ENCODE measurements at regions not wholly inside any gene's neighbourhood (a gene's known extent, or its start where the extent isn't known, plus 50 kb on each side); places are given as distances from the start of the nearest gene placed in this dataset.
"Not testable (repeated sequence)": the region's sequence is repeated elsewhere in the genome, so short reads cannot be mapped to it uniquely, and the experiment has no call there.

DNA sequence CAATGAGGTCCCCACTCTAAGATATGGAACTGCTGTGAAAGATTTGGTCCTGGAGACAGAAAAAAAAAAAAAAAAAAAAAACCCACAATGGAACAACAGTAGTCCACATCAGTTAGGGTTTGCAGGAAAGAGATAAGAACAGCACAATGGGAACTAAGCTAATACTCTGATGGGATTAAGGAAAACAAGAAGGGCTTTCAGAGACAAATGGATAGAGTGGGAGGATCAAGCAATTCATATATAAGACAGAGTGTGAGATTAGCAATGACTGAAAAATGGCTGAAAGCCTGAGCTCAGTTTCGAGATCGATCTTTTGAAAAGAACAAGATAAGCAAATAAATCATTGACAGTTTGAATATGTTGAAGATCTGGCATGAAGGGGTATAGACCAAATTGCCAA, 188.4 kb upstream of the TRPC5 start:
- ATAC-seq (replicated peaks) (no peak), DNase-seq (no peak)
- H3K27ac Mint-ChIP-seq = no peak overlapping the region
- no peaks in the 10 kb centered on the region for H3K4me1 Mint-ChIP-seq
- no peak overlapping the region for H3K4me3 Mint-ChIP-seq
- no peaks in the 10 kb centered on the region for H3K27me3 Mint-ChIP-seq
- no peaks in the 10 kb centered on the region for H3K9me3 Mint-ChIP-seq
- no peaks in the 10 kb centered on the region for H3K36me3 Mint-ChIP-seq

DNA sequence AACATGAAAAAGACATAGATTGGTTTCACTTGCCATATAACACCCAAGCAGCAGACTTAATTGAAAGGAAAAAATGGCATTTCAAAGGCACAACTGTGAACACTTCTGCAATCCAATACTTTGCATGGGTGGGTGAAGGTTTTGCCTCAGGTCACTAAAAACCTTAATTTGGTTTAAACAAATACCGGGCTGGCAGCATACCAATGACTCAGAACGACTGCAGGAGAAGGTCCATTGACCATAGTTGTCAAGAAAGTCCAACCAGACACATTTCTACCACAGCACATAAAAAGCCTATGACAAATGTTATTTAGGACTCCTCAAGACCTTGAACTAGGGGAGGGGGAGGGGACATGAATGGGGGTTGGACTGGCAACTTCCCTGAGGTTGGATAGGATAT, 183.6 kb upstream of the TRPC5 start:
- no peak for ATAC-seq (replicated peaks)

DNA sequence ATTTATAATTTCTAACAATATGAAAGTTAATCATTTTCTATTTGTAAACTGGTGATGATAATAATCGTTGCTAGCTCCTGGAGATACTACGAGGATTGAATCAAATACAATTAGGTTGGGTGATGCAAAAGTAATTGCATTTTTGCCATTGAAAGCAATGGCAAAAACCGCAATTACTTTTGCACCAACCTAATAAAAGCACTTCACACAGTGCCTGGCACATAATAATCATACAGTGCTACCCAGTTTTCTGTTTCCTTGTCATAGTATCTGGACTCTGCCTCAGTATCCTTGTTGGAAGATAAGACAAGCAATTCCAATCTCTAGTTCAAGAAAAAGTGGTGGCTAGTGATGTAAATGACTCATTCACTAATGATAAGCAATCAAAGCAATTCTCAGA, 176.8 kb upstream of the TRPC5 start:
- Mint-ChIP-seq H3K9me3 (no peaks in the 10 kb centered on the region), H3K4me3 (no peak overlapping the region), H3K36me3 (no peaks in the 10 kb centered on the region), H3K27ac (no peak overlapping the region), H3K4me1 (no peaks in the 10 kb centered on the region), H3K27me3 (no peaks in the 10 kb centered on the region)
- no peak for DNase-seq
- ATAC-seq (replicated peaks) = no peak

More for the DNA sequence above, 183.6 kb upstream of the TRPC5 start:
- H3K4me3 Mint-ChIP-seq = no peak overlapping the region
- H3K9me3 Mint-ChIP-seq = no peaks in the 10 kb centered on the region
- H3K27me3 Mint-ChIP-seq = no peaks in the 10 kb centered on the region
- no peak for DNase-seq
- no peak overlapping the region for H3K27ac Mint-ChIP-seq
- H3K4me1 Mint-ChIP-seq = no peaks in the 10 kb centered on the region
- H3K36me3 Mint-ChIP-seq = no peaks in the 10 kb centered on the region

DNA sequence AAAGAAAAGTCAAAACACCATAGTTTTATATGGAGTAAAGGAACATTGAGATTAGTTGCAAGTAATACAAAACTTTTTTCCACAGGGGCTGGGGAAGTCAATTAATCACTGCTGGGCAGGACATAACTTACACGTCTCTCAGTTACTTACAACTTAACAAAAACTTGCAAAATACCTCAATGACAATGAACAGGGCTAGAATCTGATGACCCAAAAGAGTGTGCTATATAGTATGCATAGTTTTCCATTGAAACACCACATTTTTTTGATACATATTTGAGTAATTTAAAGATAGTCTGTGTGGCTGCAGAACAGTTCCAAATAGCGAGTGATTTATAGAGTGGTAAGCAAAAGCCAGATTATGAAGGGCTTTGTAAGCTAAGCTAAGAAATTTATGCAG, 172.3 kb upstream of the TRPC5 start:
- Mint-ChIP-seq H3K27ac (no peak overlapping the region), H3K4me1 (no peaks in the 10 kb centered on the region), H3K27me3 (no peaks in the 10 kb centered on the region), H3K9me3 (no peaks in the 10 kb centered on the region), H3K4me3 (no peak overlapping the region), H3K36me3 (no peaks in the 10 kb centered on the region)
- DNase-seq = no peak
- ATAC-seq (replicated peaks) = no peak

DNA sequence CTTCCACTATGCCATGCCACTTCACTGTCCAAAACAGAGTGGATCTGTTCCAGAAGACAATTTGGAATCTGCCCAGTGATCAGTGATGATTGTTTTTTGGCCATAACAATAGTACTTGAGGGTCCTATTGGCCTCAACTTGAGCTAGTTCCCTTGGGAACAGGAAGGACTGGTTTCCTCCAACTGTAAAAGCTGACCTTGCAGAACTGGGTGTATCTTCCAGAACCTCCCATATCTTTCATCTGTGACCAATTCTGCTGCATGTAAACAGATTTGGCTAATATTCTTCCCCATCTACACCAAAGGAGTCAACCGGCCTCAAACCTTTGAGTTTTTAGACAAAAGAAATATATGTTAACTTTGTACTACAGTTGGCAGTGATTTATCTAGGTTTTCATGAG, 165.1 kb upstream of the TRPC5 start:
- Mint-ChIP-seq H3K36me3 (no peaks in the 10 kb centered on the region), H3K27me3 (peaks cover 0 to 4% of the 10 kb centered on the region in 2 donors), H3K9me3 (peaks cover 2 to 7% of the 10 kb centered on the region in 2 donors), H3K4me3 (no peak overlapping the region), H3K27ac (no peak overlapping the region), H3K4me1 (no peaks in the 10 kb centered on the region)
- ATAC-seq (replicated peaks) (no peak), DNase-seq (no peak)

DNA sequence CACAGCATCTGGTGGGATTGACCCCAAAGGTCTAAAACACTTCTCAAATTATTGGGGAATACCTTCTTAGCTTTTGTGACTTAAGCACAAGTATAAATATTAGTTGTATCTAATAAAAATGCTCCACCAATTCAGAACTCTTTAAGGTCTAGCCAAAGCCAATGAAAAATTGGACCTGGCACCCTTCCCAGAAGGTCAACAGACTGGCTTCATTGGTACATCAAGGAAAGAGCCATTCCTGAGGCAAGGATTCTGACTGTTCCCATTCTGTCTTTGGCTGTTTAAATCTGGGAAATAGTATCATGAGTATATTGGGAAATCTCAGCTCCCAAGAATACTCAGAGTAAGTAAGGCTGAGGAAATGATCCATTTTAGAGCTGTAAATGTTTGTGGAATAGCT, 153.0 kb upstream of the TRPC5 start:
- Mint-ChIP-seq H3K9me3 (no peaks in the 10 kb centered on the region), H3K27me3 (no peaks in the 10 kb centered on the region), H3K4me3 (no peak overlapping the region), H3K4me1 (no peaks in the 10 kb centered on the region), H3K27ac (no peak overlapping the region), H3K36me3 (no peaks in the 10 kb centered on the region)
- DNase-seq (no peak), ATAC-seq (replicated peaks) (no peak)

DNA sequence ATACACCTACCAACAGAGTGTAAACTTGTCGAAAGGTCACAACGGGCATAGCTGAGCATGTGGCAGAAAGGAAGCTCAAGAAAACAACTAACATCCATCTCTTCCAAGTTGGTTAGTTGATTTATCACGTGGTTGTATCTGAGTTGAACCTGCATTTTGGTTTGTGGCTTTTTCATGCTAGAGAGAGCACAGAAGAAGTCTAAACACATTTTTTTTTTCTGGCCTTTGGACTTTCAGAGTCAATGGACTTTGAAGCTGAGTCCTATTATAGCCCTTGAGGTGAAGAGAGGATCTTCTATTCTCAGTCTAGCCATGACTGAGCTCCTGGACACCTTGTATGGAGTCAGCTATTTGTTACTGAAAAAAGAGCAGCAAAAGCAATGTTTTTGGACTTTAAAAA, 150.6 kb upstream of the TRPC5 start:
- ATAC-seq (replicated peaks) (no peak), DNase-seq (no peak)
- H3K27ac Mint-ChIP-seq = no peak overlapping the region
- no peaks in the 10 kb centered on the region for H3K36me3 Mint-ChIP-seq
- H3K9me3 Mint-ChIP-seq = no peaks in the 10 kb centered on the region
- H3K27me3 Mint-ChIP-seq = no peaks in the 10 kb centered on the region
- no peaks in the 10 kb centered on the region for H3K4me1 Mint-ChIP-seq
- H3K4me3 Mint-ChIP-seq = no peak overlapping the region

DNA sequence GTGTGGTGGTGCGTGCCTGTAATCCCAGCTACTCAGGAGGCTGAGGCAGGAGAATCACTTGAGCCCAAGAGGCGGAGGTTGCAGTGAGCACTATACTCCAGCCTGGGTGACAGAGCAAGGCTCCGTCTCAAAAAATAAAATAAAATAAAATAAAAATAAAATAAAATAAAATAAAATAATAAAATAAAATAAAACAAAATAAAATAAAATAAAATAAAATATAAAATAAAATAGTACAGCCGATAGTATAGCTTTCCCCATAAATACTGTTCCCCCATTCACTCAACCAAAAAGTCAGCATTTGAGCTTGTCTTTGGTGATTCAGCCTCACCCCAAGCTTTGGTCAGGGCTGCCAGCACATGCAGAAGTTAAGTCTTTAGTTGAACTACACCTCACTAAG, 144.2 kb upstream of the TRPC5 start:
- not testable (repeated sequence) for H3K36me3 Mint-ChIP-seq; ATAC-seq (replicated peaks); DNase-seq; H3K9me3 Mint-ChIP-seq; H3K4me1 Mint-ChIP-seq; H3K27me3 Mint-ChIP-seq; H3K27ac Mint-ChIP-seq; H3K4me3 Mint-ChIP-seq

DNA sequence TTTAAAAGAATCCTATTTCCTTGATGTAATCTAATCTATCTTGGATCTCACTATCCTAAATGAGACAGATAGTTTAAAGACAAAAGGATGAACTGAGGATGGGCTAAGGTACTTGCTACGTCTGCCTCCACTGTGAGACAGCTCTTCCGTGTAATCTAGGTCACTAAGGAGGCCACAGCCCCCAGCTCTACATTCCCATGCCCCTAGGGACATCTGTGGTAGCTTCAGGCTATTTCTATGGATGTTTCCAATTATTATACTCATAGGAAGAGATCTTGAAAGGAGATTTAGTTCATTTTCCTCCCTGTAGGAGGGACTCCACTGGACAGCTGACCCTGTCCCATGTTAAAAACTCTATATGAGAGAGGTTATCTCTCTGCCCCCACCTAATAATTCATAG, 140.8 kb upstream of the TRPC5 start:
- ATAC-seq (replicated peaks) = no peak
- no peak overlapping the region for H3K4me3 Mint-ChIP-seq
- no peaks in the 10 kb centered on the region for H3K4me1 Mint-ChIP-seq
- H3K36me3 Mint-ChIP-seq = no peaks in the 10 kb centered on the region
- DNase-seq = no peak
- H3K27ac Mint-ChIP-seq = no peak overlapping the region
- no peaks in the 10 kb centered on the region for H3K9me3 Mint-ChIP-seq
- no peaks in the 10 kb centered on the region for H3K27me3 Mint-ChIP-seq

DNA sequence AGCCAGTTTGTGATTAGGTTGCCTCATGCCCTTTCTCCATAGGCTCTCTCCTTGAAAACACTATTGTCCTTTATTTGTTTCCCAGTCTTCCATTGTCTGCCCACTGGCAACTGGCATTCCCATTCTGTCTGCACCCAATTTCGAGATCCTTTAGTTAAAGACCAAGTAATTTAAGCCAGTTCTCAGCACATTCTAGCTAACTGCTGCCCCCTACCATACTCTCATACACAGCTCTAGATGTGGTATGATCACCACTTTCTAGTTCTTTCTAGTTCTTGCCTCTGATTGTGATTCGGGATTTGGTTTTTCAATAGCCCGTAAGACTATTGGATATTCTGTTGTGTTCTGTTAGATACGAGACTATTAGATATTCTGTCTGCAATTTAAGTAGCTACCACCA, 135.8 kb upstream of the TRPC5 start:
- H3K27me3 Mint-ChIP-seq = no peaks in the 10 kb centered on the region
- no peak overlapping the region for H3K4me3 Mint-ChIP-seq

DNA sequence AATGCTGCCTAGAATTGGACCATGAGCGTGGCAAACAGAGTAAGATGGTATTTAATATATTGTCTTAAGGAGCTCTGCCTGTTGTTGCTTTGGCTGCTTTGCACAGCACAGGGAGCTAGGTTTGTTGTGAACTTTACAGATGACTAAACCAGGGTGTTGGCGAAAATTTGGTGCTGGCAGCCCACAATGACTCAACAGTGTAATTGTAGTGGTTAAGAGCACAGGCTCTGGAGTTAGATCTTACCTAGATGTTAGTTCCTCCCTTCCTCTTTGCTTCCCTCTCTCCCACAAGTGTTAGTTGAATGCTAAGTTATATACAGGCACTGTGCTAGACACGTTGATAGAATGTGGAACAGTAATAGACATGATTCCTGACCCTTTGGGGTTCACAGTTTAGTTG, 128.9 kb upstream of the TRPC5 start:
- no peak for ATAC-seq (replicated peaks)
- Mint-ChIP-seq H3K4me3 (no peak overlapping the region), H3K4me1 (no peaks in the 10 kb centered on the region), H3K27ac (no peak overlapping the region), H3K9me3 (no peaks in the 10 kb centered on the region), H3K27me3 (no peaks in the 10 kb centered on the region), H3K36me3 (no peaks in the 10 kb centered on the region)
- no peak for DNase-seq

More for the DNA sequence above, 135.8 kb upstream of the TRPC5 start:
- Mint-ChIP-seq H3K9me3 (no peaks in the 10 kb centered on the region), H3K27ac (no peak overlapping the region), H3K4me1 (no peaks in the 10 kb centered on the region), H3K36me3 (no peaks in the 10 kb centered on the region)
- DNase-seq (no peak), ATAC-seq (replicated peaks) (no peak)

DNA sequence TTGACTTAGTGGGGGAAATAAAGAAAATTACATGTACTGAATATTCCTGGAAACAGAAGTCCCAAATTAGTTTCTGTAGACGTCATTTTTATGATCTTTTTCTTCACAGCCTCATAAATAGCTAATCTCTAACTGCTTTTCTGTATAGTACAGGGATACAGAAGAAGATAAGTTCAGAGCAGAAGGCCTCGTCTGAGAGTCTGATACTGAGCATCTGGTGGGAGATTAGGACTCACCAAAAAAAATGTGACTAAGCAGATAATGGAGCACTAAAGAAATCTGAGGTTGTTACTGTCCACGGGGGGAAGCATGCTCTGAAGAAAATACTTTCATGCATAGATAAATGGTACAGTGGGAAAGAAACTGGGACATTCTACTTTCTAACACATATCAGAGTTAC, 115.3 kb upstream of the TRPC5 start:
- H3K4me1 Mint-ChIP-seq = no peaks in the 10 kb centered on the region
- no peak for DNase-seq

DNA sequence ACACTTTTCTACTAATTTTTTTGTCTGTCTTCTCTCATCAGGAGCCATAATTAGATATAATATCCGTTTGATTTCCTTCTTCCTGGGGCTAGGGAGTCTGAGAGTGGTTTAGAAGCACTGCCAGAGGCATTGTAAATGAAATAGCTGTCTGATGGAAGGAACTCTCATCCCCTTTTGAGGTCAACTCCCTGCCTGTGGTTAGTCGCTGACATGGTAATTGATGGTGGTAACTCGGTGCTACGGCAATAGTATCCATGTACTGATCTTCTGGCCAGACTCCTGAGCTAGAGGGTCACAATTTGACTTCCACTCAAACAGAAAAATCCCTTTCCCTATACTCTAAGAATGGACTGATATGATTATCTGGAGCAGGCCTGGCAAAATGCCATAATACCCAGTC, 108.1 kb upstream of the TRPC5 start:
- H3K9me3 Mint-ChIP-seq = peaks cover 0 to 2% of the 10 kb centered on the region in 2 donors

More for the DNA sequence above, 115.3 kb upstream of the TRPC5 start:
- no peak for ATAC-seq (replicated peaks)
- Mint-ChIP-seq H3K4me3 (no peak overlapping the region), H3K9me3 (no peaks in the 10 kb centered on the region), H3K27me3 (no peaks in the 10 kb centered on the region), H3K36me3 (no peaks in the 10 kb centered on the region), H3K27ac (no peak overlapping the region)

DNA sequence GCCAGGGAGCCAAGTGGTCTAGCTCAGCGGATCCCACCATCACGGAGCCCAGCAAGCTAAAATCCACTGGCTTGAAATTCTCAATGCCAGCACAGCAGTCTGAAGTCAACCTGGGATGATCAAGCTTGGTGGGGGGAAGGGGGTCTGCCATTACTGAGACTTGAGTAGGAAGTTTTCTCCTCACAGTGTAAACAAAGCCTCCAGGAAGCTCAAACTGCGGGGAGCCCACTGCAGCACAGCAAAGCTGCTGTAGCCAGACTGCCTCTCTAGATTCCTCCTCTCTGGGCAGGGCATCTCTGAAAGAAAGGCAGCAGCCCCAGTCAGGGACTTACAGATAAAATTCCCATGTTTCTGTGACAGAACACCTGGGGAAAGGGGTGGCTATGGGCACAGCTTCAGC, 98.8 kb upstream of the TRPC5 start:
- not testable (repeated sequence) for H3K9me3 Mint-ChIP-seq; ATAC-seq (replicated peaks); DNase-seq; H3K4me3 Mint-ChIP-seq; H3K36me3 Mint-ChIP-seq; H3K4me1 Mint-ChIP-seq; H3K27me3 Mint-ChIP-seq; H3K27ac Mint-ChIP-seq

More for the DNA sequence above, 108.1 kb upstream of the TRPC5 start:
- Mint-ChIP-seq H3K27ac (no peak overlapping the region), H3K36me3 (no peaks in the 10 kb centered on the region), H3K4me1 (no peaks in the 10 kb centered on the region), H3K27me3 (no peaks in the 10 kb centered on the region), H3K4me3 (no peak overlapping the region)
- ATAC-seq (replicated peaks) = no peak
- DNase-seq = no peak

DNA sequence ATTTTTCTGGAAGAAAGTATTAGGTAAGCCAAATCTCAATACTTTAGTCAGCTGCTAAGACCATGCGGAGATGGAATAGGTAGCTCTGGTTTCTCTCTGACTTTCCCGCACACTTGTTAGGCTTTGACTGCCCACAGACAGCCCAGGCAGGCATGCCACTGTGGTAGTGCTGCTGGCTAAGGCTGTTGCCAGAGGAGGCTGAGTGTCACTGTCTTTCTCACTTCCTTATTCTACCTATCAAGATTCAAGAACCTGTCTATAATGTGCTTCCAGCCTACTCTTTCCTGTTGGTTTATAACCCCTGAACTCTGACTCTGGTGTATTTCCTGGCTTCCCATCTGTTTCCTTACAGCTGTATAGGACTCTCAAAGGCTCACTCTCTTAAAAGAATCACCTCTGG, 81.8 kb upstream of the TRPC5 start:
- Mint-ChIP-seq H3K9me3 (peaks cover 1 to 6% of the 10 kb centered on the region in 2 donors), H3K27ac (no peak overlapping the region), H3K27me3 (peaks cover 0 to 8% of the 10 kb centered on the region in 2 donors), H3K4me1 (peaks cover 0 to 2% of the 10 kb centered on the region in 2 donors), H3K4me3 (no peak overlapping the region), H3K36me3 (no peaks in the 10 kb centered on the region)
- DNase-seq (no peak), ATAC-seq (replicated peaks) (peak; percentile 46 to 76)

DNA sequence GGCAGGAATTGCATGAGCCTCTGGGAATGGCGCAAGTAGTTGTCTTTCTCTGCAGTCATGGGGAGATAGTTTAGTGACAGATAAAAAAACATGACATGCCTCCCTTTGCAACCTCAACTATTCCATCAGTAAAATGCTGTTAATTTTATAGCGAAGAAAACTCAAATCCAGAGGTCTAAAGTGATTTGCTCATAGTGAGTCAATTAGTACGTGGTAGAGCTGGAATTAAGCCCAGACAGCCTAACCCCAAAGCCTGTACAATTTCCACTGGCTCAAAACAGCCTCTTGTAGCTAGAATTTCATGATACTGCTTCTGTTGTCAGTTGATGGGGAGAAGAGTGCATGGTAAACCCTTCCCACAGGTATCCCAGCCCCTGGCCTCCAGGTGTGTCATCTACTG, 81.3 kb upstream of the TRPC5 start:
- peaks cover 0 to 2% of the 10 kb centered on the region in 2 donors for H3K4me1 Mint-ChIP-seq
- no peak overlapping the region for H3K27ac Mint-ChIP-seq
- no peaks in the 10 kb centered on the region for H3K36me3 Mint-ChIP-seq
- H3K4me3 Mint-ChIP-seq = no peak overlapping the region
- no peak for DNase-seq
- no peak for ATAC-seq (replicated peaks)
- peaks cover 1 to 6% of the 10 kb centered on the region in 2 donors for H3K9me3 Mint-ChIP-seq
- peaks cover 0 to 8% of the 10 kb centered on the region in 2 donors for H3K27me3 Mint-ChIP-seq

Data from stimulated activated naive B cell treated with anti-CD40 and anti-IgM and Interleukin-4, amounts not matched to agents 10 μg/mL and 1 μg/mL and 100 μg/mL, for 72 hours (primary cell).